Pancreas (tissue), 10 donors: ENCODE measurements at regions not wholly inside any gene's neighbourhood (a gene's known extent, or its start where the extent isn't known, plus 50 kb on each side); places are given as distances from the start of the nearest gene placed in this dataset.

Experiments
- ATAC-seq, 4 donors: fragments of 200-7000 bp; cut with Tn5 transposase; one replicate each; pipeline versions ENCODE4 v1.8.0 to v1.9.1; 2020; ENCODE audit warnings: mild to moderate bottlenecking in 4 of 4, moderate library complexity in 4 of 4
- DNase-seq, 6 donors: peaks; one replicate each; pipeline ENCODE4 v3.0.0-alpha.2; 2020
- FAIRE-seq: peaks from 2 replicates; lab custom pipeline; 2012; peaks lifted over from hg19 to GRCh38; lab: Jason Lieb, UNC
- H3K27ac ChIP-seq, 4 donors: fragments of 200-600 bp; sonication (generic); 1 replicate in 3 of 4; 2 replicates in 1 of 4; pipeline versions ENCODE4 v1.5.0 to v1.8.0; 2020
- H3K27me3 ChIP-seq, 4 donors: fragments of 200-600 bp; one replicate each; pipeline ENCODE4 v1.8.0; 2021
- H3K36me3 ChIP-seq, 3 donors: fragments of 200-600 bp; sonication (generic) in 1 of 3; one replicate each; pipeline versions ENCODE4 v1.5.0 to v1.8.0; 2020 to 2021
- H3K4me1 ChIP-seq, 3 donors: fragments of 200-600 bp; one replicate each; pipeline ENCODE4 v1.8.0; 2021
- H3K4me3 ChIP-seq, 4 donors: fragments of 200-600 bp; sonication (generic) in 2 of 4; one replicate each; pipeline versions ENCODE4 v1.5.0 to v1.8.0; 2020 to 2021
- H3K9me3 ChIP-seq, 4 donors: fragments of 200-600 bp; one replicate each; pipeline ENCODE4 v1.8.0; 2021
- CTCF ChIP-seq, 4 donors: fragments of 200-600 bp; sonication (generic) in 3 of 4; IDR thresholded peaks; one replicate each; pipeline versions ENCODE4 v1.5.0 to v1.8.0; 2021; ENCODE audit warnings: antibody characterized with exemption in 4 of 4
- WGBS, 2 donors: extraction: QIAGEN DNeasy Blood & Tissue Kit; methylation state at CpG; one replicate each; pipeline ENCODE4 v1.1.7; 2013; 5-methylcytosine and 5-hydroxymethylcytosine counted together
- intact Hi-C, 3 donors: fragments of 100-400 bp; cut with DNase I; formaldehyde crosslinking; loops; one replicate each; pipeline versions ENCODE4 v1.11.1 to v1.14.2; 2022
- donor health status: healthy with polysubstance abuse.
- donor health status: DM: no; HTN: no; CAD: no; lungs with moderate emphysema.
- donor health status: DM: no; HTN: no; CAD: no.
- donor health status: control.
- donor health status: control.
- donor health status: Bipolar disorder and iron deficiency.
- donor health status: DM: yes; HTN: yes; CAD: no.
- donor health status: DM: no; HTN: no; CAD: no.
- donor health status: DM: no; HTN: no; CAD: no.
- donor health status: DM: yes; HTN: yes; CAD: no.

DNA sequence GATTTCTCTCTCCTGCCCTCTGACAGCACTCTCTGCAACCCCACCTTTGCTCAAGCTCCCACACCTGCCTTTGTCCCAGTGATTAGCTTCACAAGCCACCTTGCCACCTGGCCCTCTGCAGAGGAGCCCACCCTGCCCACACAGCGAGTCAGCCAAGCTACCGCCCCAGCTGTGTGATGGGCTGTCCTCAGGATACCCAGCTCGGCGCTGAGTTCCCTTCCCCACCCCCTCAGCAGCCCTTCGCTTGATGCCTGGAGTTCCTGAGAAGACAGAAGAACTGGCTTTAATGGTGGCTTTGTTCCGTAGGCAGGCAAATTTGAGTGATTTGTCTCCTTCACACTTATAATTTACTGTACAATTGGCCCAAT lies 266.4 kb downstream of the CBLN1 start:
- H3K9me3 ChIP-seq: no peaks in the 10 kb centered on the region
- TF ChIP-seq CTCF (IDR thresholded peaks at IDR 0.05): no peak
- no peaks in the 10 kb centered on the region for H3K36me3 ChIP-seq
- no peaks in the 10 kb centered on the region for H3K27me3 ChIP-seq
- FAIRE-seq (no peak), ATAC-seq (no peak), DNase-seq (no peak)
- H3K27ac ChIP-seq: no peak overlapping the region
- intact Hi-C loops: no loop called here
- 13 to 19% methylated on average over 6 of the region's 6 CpGs for WGBS, 2 donors
- no peaks in the 10 kb centered on the region for H3K4me1 ChIP-seq
- no peak overlapping the region for H3K4me3 ChIP-seq

GRCh38 chr16:49014277-49015224 lies 267.1 kb downstream of the CBLN1 start:
- FAIRE-seq (no peak), DNase-seq (no peak), ATAC-seq (no peak)
- Histone ChIP-seq H3K4me1 (no peaks in the 10 kb centered on the region), H3K36me3 (no peaks in the 10 kb centered on the region), H3K9me3 (no peaks in the 10 kb centered on the region), H3K4me3 (no peak overlapping the region), H3K27ac (no peak overlapping the region), H3K27me3 (no peaks in the 10 kb centered on the region)
- TF ChIP-seq CTCF (IDR thresholded peaks at IDR 0.05): no peak
- WGBS, 2 donors: 38 to 43% methylated on average over 15 of the region's 15 CpGs
- intact Hi-C loops: no loop called here

DNA sequence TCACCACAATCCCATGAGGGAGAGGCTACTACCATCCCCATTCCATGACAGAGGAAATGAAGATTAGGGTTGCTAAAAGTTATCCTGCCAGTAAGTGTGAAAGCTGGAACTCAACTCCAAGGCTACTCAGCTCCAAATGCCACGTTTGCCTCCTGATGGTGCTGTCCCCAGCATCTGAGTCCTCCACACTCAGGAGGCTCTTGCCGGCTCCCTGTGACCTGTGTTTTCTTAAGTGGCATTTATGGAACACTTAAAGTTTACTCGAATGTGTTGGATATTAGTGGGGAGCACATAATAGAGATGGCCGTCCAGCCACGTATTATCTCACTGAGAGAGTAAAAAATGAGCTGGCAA lies 267.9 kb downstream of the CBLN1 start:
- Histone ChIP-seq H3K9me3 (no peaks in the 10 kb centered on the region), H3K4me3 (no peak overlapping the region), H3K4me1 (no peaks in the 10 kb centered on the region), H3K27ac (no peak overlapping the region), H3K27me3 (no peaks in the 10 kb centered on the region), H3K36me3 (no peaks in the 10 kb centered on the region)
- ATAC-seq: no peak
- intact Hi-C loops: no loop called here
- DNase-seq: no peak
- no peak for TF ChIP-seq CTCF (IDR thresholded peaks at IDR 0.05)
- FAIRE-seq: no peak
- 48 to 57% methylated on average over 5 of the region's 5 CpGs for WGBS, 2 donors

- ATAC-seq (peak in 3 of 4 donors; percentile 34 to 81 (median 72)), FAIRE-seq (no peak), DNase-seq (peak in 2 of 6 donors; percentile 16 to 24)
- Histone ChIP-seq H3K9me3 (no peaks in the 10 kb centered on the region), H3K27ac (no peak overlapping the region), H3K27me3 (no peaks in the 10 kb centered on the region), H3K36me3 (no peaks in the 10 kb centered on the region), H3K4me3 (no peak overlapping the region), H3K4me1 (no peaks in the 10 kb centered on the region)
- no peak for TF ChIP-seq CTCF (IDR thresholded peaks at IDR 0.05)
- intact Hi-C loops: no loop called here
- WGBS, 2 donors: 33 to 39% methylated on average over 20 to 21 of the region's 21 CpGs
These were observed 268.5 kb downstream of the CBLN1 start for GRCh38 chr16:49012961-49013726.
